KMS-11 (cell line): ENCODE measurements at regions not wholly inside any gene's neighbourhood (a gene's known extent, or its start where the extent isn't known, plus 50 kb on each side); places are given as distances from the start of the nearest gene placed in this dataset.

ENCODE experiments used
- H2AFZ ChIP-seq: fragments of 200-600 bp; sonication (generic); 2 replicates; pipeline ENCODE4 v1.6.1; 2016; ENCODE audit warnings: antibody characterized with exemption, mixed run types, low read depth
- H3K27ac ChIP-seq: fragments of 200-600 bp; sonication (generic); 2 replicates; pipeline ENCODE4 v1.6.1; 2016; ENCODE audit warnings: mild to moderate bottlenecking, mixed run types
- H3K27me3 ChIP-seq: fragments of 200-600 bp; sonication (generic); 2 replicates; pipeline ENCODE4 v1.6.1; 2017; ENCODE audit warnings: mild to moderate bottlenecking, low read depth, mixed run types, moderate library complexity; ENCODE audit not compliant: insufficient read depth
- H3K36me3 ChIP-seq: fragments of 200-600 bp; sonication (generic); 2 replicates; pipeline ENCODE4 v1.6.1; 2017; ENCODE audit warnings: mild to moderate bottlenecking, mixed run types; ENCODE audit not compliant: insufficient read depth
- H3K4me1 ChIP-seq: fragments of 200-600 bp; sonication (generic); 2 replicates; pipeline ENCODE4 v1.6.1; 2016; ENCODE audit warnings: mild to moderate bottlenecking, low read depth, mixed run types; ENCODE audit not compliant: poor library complexity, severe bottlenecking
- H3K4me2 ChIP-seq: fragments of 200-600 bp; sonication (generic); 2 replicates; pipeline ENCODE4 v1.7.0; 2016; ENCODE audit warnings: mild to moderate bottlenecking, mixed run types
- H3K4me3 ChIP-seq: fragments of 200-600 bp; sonication (generic); IDR thresholded peaks from 2 replicates; pipeline ENCODE4 v1.6.1; 2017; ENCODE audit warnings: low read depth, low read length, mixed read lengths; ENCODE audit not compliant: insufficient read depth
- H3K79me2 ChIP-seq: fragments of 200-600 bp; sonication (generic); 2 replicates; pipeline ENCODE4 v1.6.1; 2016; ENCODE audit warnings: low read depth, mixed run types; ENCODE audit not compliant: insufficient read depth
- H3K9ac ChIP-seq: fragments of 200-600 bp; sonication (generic); 2 replicates; pipeline ENCODE4 v1.6.1; 2016; ENCODE audit warnings: mild to moderate bottlenecking, mixed run types
- H4K20me1 ChIP-seq: fragments of 200-600 bp; sonication (generic); 2 replicates; pipeline ENCODE4 v1.6.1; 2016; ENCODE audit warnings: mild to moderate bottlenecking, mixed run types; ENCODE audit not compliant: insufficient read depth
- CTCF ChIP-seq: fragments of 200-600 bp; sonication (generic); conservative IDR thresholded peaks from 2 replicates; pipeline ENCODE4 v1.6.1; 2017; ENCODE audit warnings: low read depth, mild to moderate bottlenecking, antibody characterized with exemption, low read length, moderate library complexity, mixed read lengths

- no peak overlapping the region for H2AFZ ChIP-seq
- no peaks in the 10 kb centered on the region for H3K36me3 ChIP-seq
- H3K4me2 ChIP-seq, result no peak overlapping the region
- H3K4me3 ChIP-seq, result no peak overlapping the region
- H3K9ac ChIP-seq, result no peak overlapping the region
- H3K4me1 ChIP-seq, result no peaks in the 10 kb centered on the region
- no peaks in the 10 kb centered on the region for H3K79me2 ChIP-seq
- no peak for TF ChIP-seq CTCF
- no peaks in the 10 kb centered on the region for H3K27me3 ChIP-seq
- no peaks in the 10 kb centered on the region for H4K20me1 ChIP-seq
- H3K27ac ChIP-seq, result no peak overlapping the region
These were observed 119.0 kb upstream of the UGT8 start for GRCh38 chr4:114479595-114479994.

- TF ChIP-seq CTCF, result no peak
These were observed 116.8 kb upstream of the UGT8 start for GRCh38 chr4:114481856-114482255.

GRCh38 chr4:114487101-114487500, 111.5 kb upstream of the UGT8 start:
- Histone ChIP-seq H2AFZ (no peak overlapping the region), H3K4me3 (no peak overlapping the region), H3K27ac (no peak overlapping the region), H3K4me1 (no peaks in the 10 kb centered on the region), H4K20me1 (no peaks in the 10 kb centered on the region), H3K79me2 (no peaks in the 10 kb centered on the region), H3K27me3 (no peaks in the 10 kb centered on the region), H3K36me3 (no peaks in the 10 kb centered on the region), H3K9ac (no peak overlapping the region), H3K4me2 (no peak overlapping the region)
- TF ChIP-seq CTCF, result no peak

More at GRCh38 chr4:114481856-114482255, 116.8 kb upstream of the UGT8 start:
- H3K4me1 ChIP-seq, result no peaks in the 10 kb centered on the region
- no peaks in the 10 kb centered on the region for H4K20me1 ChIP-seq
- H3K36me3 ChIP-seq, result no peaks in the 10 kb centered on the region
- no peaks in the 10 kb centered on the region for H3K79me2 ChIP-seq
- no peak overlapping the region for H3K27ac ChIP-seq
- H3K27me3 ChIP-seq, result no peaks in the 10 kb centered on the region
- H3K9ac ChIP-seq, result no peak overlapping the region
- H3K4me3 ChIP-seq, result no peak overlapping the region
- no peak overlapping the region for H2AFZ ChIP-seq
- H3K4me2 ChIP-seq, result no peak overlapping the region

- no peaks in the 10 kb centered on the region for H3K27me3 ChIP-seq
These were observed 110.2 kb upstream of the UGT8 start for GRCh38 chr4:114488301-114488982.

More at GRCh38 chr4:114488301-114488982, 110.2 kb upstream of the UGT8 start:
- H3K27ac ChIP-seq, result no peak overlapping the region
- no peaks in the 10 kb centered on the region for H4K20me1 ChIP-seq
- no peaks in the 10 kb centered on the region for H3K36me3 ChIP-seq
- H3K4me3 ChIP-seq, result no peak overlapping the region
- no peak overlapping the region for H2AFZ ChIP-seq
- H3K9ac ChIP-seq, result no peak overlapping the region
- H3K4me1 ChIP-seq, result no peaks in the 10 kb centered on the region
- no peaks in the 10 kb centered on the region for H3K79me2 ChIP-seq
- no peak for TF ChIP-seq CTCF
- no peak overlapping the region for H3K4me2 ChIP-seq
